GM19240 (cell line): ENCODE measurements at regions not wholly inside any gene's neighbourhood (a gene's known extent, or its start where the extent isn't known, plus 50 kb on each side); places are given as distances from the start of the nearest gene placed in this dataset.
"Not testable (repeated sequence)": the region's sequence is repeated elsewhere in the genome, so short reads cannot be mapped to it uniquely, and the experiment has no call there.

Experiments used
- DNase-seq: peaks from one replicate; pipeline ENCODE4 v3.0.0; 2011; ENCODE audit warnings: low spot score; ENCODE audit not compliant: insufficient read length

DNA sequence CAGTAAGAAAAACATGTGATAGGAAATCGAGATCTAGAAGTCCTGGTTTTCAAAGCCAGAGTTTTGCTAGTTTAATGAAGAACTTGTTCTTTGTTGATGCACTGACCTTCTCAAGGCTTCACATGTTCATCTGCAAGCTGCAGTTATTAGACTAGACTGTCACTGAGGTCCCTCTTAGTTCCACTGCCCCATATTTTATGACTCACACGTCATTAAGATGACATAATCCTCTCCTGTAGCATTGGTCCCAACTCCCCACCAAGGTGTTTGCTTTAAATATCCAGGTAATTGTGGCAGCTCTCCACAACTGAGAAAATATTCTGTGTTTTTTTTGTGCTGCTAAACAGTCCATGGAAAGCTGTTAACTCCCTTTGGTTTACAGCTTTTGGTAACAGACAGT lies 149.7 kb downstream of the MREG start:
- DNase-seq: no peak

DNA sequence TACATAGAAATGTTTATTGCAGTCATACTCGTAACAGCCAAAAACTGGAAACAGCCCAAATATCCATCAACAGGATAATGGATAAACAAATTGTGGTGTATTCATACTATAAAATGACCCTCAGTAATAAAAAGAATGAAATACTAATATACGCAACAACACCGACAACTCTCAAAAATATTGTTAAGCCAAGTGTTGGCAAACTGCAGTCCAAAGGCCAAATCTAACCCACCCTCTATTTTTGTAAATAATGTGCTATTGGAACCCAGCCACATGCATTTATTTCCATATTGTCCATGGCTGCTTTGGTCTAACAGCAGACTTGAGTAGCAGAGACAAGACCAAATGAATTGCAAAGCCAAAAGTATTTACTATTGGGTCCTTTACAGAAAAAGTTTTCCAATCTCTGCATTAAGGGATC lies 151.0 kb downstream of the MREG start:
- DNase-seq: no peak

DNA sequence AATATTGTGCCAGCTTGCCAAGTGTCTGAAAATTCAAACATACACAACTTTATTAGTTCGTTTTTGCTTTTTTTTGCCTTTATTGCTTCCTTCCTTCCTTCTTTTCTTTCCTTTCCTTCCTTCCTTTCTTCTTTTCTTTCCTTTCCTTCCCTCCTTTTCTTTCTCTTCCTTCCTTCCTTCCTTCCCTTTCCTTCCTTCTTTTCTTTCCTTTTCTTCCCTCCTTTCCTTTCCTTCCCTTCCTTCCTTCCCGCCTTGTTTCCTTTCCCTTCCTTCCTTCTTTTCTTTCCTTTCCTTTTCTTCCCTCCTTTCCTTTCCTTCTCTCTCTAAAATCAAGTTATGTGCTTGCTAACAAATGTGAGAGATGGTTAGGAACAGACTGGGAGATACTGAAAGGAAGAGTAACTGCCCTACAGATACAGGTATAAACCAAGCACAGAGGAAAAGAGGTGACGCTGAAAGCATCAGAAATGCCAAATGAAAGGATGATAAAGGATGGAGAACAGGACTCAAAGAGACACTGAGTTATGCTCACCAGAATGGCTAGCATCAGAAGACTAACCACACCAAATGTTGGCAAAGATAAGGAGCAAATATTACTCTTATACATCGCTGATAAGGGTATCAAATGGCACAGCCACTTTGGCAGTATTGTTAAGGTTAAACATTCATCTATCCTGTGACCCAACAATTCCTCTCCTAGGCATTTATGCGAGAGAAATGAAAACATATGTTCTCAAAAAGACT lies 151.6 kb downstream of the MREG start:
- no peak for DNase-seq

DNA sequence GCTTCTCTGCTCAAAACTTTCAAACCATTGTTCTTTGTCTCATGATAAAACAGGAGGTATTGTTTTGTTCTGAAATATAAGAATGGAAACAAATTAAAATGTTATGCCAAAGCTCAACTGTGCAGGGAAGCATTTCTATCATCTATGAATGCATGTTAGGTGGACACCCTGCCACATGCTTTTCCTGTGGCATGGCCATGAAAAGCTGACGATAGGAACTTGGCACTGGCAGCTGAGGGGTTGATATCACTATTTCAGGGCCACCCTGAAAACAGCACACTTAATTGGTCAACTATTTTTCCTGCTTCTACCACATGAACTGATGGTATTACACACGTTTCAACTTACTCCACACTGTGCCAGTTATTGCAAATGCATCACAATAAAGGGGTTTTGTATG lies 157.3 kb downstream of the MREG start:
- DNase-seq: no peak

DNA sequence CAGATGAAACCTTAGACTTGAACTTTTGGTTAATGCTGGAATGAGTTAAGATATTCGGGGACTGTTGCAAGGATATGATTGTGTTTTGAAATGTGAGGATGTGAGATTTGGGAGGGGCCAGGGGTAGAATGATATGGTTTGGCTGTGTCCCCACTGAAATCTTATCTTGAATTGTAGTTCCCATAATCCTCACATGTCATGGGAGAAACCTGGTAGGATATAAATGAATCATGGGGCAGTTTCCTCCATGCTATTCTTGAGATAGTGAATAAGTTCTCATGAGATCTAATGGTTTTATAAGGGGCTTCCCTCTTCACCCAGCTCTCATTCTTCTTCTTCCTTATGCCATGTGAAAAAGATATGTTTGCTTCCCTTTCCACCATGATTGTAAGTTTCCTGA lies 158.0 kb downstream of the MREG start:
- DNase-seq: not testable (repeated sequence)

DNA sequence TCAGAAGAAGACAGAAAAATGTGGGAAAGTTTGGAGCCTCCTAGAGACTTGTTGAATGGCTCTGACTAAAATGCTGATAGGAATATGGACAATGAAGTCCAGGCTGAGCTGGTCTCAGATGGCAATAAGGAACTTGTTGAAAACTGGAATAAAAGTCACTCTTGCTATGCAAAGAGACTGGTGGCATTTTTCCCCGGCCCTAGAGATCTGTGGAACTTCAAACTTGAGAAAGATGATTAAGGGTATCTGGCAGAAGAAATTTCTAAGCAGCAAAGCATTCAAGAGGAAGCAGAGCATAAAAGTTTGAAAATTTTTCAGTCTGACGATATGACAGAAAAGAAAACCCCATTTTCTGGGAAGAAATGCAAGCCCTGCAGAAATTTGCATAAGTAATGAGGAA lies 159.3 kb downstream of the MREG start:
- no peak for DNase-seq

DNA sequence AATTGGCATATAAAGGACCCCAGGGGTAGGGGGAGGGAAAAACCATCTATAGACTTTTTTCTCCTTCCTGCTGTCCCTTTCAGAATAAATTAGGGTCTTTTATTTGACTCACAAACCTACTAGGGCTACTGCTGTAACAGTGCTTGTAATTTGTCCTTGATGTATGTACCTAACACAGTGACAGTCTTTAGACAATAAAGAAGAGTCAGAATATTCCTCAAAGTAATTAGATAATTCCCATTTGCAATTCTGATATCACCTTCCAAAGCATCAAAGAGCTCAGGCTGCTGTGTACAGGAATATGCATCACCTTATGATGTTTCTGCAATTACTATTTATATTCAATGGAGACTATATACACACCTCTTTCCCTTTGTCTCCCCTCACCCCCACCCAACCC lies 161.7 kb downstream of the MREG start:
- no peak for DNase-seq

DNA sequence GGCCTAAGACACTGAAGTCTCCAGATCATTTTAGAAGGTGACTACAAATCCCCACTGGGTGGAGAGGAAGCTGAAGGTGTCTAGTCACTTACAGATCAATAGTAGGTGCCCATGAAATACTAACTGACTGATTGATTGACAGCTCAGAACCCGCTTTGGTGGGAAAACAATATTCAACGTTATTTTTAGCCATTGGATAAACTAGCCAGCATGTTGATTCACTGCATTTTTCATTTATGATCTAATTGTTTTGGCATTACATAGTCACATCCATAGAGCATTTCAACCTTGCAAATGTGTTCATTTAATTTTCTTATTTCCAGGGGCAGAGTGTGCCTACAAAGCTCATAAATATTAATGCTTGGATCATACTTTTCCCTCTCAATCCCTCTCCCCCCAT lies 162.3 kb downstream of the MREG start:
- no peak for DNase-seq

DNA sequence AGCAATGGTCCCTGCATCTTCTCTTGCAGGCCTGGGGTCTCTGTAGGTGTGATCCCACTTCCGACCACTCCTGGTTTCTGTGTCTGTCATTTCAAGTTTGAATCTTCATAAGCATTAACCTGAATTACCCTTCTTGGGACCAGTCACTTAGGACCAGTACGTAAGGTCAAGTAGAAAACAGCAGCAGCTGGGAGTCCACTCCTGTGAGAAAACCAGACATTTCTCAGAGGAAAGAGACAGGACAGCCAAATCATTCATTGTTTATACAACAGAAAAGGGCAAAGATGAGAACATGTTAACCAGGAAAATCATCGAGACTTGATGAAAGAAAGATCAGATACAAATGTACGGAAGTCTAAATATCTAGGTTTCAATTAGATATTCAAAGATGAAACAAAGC lies 163.0 kb downstream of the MREG start:
- no peak for DNase-seq

DNA sequence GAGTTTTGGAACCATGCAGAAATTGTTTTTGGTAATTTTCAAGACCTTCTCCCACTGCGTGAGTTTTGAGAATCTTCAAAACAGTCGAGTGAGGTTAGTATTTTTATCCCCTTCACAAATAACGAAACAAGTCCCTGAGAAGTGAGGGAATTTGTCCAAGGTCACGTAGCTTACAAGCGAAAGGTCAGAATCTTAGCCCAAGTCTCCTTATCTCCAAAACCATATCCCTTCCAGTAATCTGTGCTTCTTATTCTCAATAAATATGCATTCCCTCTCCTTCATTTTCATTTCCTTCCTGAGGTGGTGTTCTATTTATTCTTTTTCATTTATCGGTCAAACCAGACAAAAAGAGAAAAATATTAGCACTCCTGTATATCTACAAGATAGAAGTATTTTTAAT lies 163.6 kb downstream of the MREG start:
- no peak for DNase-seq

DNA sequence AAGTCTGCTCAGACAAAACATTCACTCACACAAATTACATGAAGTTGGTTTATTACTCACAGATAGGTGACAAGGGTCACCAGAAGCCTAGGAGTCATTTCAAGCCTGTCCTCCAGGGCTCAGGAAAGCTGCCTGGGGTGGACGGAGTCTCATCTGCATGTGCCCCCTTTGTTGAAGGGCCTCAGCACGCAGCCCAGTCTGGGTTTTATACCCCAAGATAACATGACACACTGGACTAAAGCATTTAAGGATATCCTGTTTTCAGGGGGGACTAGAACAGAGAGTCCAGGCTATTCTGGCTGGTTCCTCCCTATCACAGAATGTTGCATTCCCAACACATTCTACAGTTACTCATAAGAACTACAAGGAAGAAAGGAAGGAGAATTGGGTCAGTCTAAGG lies 164.7 kb downstream of the MREG start:
- no peak for DNase-seq

DNA sequence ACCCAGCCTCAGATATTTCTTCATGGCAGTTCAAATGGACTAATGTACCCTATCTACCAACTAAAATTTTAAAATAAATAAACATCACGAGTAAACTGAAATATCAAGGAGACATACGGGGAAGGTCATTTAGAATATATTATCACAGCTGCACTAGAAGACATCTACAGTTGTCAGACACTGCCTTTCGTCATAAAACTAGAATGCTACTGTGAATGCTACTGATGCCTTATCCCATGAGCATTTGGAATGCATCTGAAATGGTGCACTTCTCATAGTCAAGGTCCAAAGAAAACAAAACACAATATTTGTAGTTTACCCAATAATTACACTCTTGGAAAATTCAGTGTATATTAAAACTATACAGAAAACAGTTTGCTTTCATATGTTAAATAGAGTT lies 165.2 kb downstream of the MREG start:
- no peak for DNase-seq

DNA sequence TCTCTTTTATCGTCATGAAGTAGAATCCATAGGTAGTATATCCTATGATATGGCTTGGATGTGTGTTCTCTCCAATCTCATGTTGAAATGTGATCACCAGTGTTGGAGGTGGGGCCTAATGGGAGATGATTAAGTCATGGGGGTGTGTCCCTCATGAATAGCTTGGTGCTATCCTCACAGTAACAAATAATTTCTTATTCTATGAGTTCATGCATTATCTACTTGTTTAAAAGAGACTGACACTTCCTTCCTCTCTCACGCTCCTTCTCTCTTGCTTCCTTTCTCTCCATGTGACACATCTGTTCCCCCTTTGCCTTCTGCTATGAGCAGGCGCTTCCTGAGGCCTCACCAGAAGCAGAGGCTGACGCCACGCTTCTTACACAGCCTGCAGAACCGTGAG lies 165.6 kb downstream of the MREG start:
- DNase-seq: no peak

DNA sequence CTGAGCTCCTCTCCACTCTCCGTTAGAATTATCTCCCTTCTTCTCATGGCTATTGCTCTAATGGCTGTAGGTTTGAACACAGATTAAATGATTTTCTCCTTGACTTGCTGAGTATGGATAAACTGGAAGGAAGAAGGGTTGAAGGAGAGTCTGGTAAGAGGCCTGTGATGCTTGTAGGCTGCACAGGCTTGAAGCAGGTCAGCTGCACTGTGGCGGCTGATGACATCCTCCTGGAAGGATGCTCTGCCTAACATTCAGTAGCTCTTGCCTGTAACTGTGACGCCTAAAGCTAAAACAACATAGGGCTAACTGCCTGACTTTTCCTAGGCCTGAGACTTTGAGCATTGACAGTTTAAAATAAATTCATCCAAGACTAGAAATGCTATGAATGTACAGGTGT lies 166.3 kb downstream of the MREG start:
- no peak for DNase-seq

DNA sequence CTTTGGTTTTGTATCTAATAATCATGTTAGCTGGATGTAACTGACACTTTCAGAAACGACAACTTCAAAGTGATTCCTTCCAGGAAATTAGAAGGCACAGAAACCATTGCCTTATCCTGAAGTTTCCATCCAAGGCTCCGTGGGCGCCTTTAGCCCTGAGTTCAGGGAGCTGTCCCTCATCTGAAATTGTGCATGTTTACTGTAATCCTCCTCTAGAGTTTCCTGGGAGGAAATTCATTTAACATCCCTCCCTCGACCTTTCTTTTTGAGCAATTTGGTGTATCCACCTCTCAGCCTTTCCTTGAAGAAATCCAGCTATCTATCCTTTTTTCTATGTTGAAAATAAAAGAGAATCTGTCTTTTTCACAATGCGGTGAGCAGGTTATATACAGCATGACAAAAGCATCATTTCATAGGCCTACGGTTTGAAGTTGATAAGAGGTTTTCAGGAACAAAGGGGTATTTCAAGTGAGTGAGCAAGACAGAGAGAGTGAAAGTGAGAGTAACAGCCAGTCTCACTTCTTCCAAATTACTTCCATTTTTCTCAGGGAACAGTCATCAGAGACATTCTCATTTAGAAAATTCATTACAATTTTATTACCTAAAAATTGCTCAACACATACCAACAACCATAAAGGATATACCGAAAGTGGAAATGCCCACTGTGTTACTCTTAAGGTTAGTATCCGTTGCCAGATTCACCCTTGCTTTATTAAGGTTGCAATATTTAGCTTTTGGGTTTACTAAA lies 167.3 kb downstream of the MREG start:
- peak; percentile 7 for DNase-seq

DNA sequence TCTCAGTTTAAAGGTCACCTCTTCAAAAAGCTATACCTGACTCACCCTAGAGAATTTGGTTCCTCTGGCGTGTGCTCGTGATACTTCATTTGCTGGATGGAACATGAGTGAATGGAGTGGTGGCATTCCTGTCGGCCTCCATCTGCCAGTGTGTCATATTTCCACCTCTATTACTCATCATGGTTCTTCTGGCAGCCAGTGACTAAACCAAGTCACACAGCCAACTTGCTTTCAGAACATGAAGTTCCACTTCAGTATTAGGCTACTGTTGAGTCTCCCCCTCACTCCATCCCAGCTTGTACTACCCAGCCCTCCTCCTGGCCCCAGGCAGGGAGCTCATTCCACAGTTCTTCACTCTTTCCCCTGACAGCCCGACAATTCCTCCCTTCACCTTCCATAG lies 169.8 kb downstream of the MREG start:
- DNase-seq: no peak

DNA sequence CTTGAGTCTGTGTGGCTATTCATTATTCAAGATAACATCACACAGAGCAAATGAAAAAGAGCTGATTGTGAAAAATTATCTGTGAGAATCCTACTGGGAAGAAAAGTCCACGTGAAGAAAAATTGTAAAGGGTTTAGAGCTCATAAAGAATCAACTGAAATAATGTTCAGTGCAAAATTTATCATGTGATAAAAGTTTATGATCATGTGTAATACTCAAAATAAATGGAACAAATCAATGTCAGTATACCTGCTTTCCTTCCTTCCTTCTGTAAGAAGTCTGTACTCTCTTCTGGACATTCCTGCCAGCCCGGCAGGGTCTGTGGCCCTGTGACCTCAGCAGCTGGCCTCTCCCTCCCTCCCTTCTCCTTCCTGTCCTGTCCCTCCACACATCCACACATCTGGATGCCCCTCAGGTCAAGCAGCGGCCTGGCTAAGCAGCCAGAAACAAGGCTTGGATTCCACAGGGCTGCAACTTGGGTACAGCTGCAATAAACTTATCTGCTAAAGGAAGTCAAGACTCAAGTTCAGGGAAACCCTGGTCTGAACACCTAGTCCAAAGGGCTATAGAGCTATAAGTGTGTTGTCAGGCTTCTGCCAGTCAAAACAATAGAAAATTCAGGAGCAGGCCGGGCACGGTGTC lies 172.1 kb downstream of the MREG start:
- no peak for DNase-seq

DNA sequence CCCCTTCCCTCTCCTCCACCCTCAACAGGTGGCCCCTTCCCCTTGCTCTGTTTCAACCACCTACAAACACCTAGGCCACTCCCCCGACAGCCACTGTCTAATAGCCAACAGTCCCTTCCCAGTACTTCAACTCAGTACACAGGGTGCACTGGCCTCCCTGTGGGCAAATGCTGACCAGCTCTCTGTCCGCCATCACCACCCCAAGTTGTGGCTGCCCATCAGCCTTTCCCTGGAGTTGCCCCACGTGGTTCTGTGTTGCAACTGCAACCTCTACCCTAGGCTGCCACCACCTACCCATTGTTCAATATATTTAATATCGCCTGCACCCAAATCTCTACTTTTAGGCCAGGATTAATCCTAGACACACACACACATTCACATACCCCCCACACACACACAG lies 173.5 kb downstream of the MREG start:
- no peak for DNase-seq

DNA sequence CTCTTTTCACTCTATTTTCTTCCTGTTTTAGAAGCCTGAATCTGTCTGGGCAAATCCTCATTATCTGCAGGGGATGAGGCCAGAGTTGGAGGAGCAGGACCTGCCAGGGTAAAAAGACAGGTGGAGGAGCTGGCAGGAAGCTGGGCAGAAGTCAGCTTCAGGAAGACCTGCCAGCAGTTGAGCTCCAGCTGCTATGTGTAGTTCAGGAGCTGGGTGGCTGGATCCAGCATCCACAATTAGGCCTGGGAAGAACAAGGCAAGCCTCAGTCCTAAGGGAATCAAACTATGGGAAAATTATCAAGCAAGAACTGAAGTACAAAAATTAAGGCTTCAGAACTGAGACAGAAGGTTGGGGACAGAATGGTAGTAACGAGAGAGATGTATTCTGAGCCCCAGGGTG lies 174.0 kb downstream of the MREG start:
- no peak for DNase-seq

DNA sequence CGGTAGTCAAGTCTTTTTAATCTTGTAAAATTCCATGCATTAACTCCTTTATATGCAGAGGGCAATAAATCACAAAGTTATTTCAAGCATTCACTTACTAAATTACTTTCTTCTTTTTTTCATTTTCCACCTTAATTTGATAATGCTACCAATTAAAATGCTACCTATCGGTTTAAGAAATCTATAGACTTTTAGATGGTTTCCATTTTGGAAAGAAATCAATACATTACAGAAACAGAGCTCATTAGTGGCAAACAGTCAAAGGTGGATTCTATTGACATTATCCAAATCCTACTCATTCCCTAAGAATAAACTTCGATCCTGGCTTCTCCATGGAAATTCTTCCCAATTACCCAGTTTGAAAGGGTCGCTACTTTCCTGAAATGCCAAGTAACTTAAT lies 176.5 kb downstream of the MREG start:
- DNase-seq: no peak

DNA sequence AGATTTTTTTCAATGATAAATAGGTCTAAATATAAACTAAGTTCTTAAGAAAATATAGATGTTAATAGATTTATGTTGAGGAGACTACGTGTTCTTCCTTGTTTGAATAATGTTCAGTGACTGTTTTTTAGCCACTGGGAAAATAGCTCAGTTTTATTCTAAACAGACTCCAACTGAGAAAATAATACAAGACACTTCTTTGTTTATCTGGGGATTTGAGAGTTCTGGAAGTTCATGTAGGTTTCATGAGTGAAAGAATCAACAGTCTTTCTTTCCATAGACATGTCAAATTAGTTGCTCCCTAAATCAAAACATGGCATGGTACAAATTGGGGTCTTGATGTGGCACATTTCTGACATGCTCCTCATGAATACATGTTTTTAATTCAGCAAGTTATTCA lies 177.7 kb downstream of the MREG start:
- no peak for DNase-seq

DNA sequence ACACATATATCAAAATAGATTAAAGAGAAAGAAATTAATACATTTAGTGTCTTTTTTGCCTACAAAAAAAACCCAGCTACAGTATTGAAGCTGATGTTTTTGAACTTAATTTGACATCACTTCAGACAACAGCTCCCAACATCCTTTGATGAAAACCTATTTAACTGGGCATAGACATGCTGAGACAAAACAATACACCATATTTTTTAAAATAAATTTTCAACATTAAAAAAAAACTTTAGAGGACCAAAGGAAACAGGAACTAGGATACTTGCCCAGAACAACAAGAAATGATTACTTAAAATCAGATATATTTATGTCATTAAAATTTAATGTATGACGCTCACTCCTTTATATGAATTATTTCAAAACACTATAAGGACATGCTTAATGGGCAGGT lies 178.1 kb downstream of the MREG start:
- no peak for DNase-seq
